Choroid plexus epithelial cell (primary cell): ENCODE measurements at regions not wholly inside any gene's neighbourhood (a gene's known extent, or its start where the extent isn't known, plus 50 kb on each side); places are given as distances from the start of the nearest gene placed in this dataset.
"Not testable (repeated sequence)": the region's sequence is repeated elsewhere in the genome, so short reads cannot be mapped to it uniquely, and the experiment has no call there.

Experiments
- DNase-seq: peaks from one replicate; pipeline ENCODE4 v3.0.0-alpha.2; 2010; ENCODE audit warnings: low read depth
- H3K4me3 ChIP-seq: 2 replicates; pipeline ENCODE4 v1.5.1; 2011; ENCODE audit warnings: low read depth, mild to moderate bottlenecking, control low read depth, low read length, moderate library complexity
- TF ChIP-seq, protein P1 (sequence below): conservative IDR thresholded peaks from 2 replicates; pipeline ENCODE4 v1.5.1; 2011; ENCODE audit warnings: low read depth, mild to moderate bottlenecking, control low read depth, inconsistent platforms, low read length, moderate library complexity

DNA sequence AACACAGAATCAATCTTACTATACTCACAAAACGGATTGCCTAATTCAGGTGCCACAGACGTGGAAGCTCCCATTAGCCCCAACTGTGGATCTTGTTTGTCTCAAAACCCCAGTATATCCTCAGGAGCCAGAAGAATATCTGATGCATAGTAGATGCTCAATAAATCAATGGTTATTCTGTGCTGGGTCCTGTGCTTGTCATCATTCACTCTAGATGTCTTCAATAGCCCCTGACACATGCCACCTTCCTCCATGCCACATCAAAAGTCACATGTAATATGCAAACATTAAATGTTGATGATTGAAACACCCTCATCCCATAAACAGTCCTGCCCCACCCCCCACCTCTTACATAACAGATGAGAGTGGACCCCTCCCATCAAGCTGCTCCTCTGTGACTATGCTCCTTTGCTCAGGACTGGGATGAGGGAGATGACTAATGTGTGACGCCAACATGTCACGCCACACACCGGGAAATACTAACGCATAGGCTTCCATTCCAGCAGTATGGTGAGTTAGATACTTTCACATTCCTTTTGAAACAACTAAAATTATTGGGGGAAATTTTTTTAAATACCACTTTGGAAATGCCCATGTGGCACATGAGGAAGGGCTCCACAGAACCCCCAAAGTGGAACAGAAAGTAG lies 267.6 kb upstream of the SDK2 start:
- no peak overlapping the region for H3K4me3 ChIP-seq
- TF ChIP-seq, protein P1, sequence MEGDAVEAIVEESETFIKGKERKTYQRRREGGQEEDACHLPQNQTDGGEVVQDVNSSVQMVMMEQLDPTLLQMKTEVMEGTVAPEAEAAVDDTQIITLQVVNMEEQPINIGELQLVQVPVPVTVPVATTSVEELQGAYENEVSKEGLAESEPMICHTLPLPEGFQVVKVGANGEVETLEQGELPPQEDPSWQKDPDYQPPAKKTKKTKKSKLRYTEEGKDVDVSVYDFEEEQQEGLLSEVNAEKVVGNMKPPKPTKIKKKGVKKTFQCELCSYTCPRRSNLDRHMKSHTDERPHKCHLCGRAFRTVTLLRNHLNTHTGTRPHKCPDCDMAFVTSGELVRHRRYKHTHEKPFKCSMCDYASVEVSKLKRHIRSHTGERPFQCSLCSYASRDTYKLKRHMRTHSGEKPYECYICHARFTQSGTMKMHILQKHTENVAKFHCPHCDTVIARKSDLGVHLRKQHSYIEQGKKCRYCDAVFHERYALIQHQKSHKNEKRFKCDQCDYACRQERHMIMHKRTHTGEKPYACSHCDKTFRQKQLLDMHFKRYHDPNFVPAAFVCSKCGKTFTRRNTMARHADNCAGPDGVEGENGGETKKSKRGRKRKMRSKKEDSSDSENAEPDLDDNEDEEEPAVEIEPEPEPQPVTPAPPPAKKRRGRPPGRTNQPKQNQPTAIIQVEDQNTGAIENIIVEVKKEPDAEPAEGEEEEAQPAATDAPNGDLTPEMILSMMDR: no peak
- DNase-seq: no peak

DNA sequence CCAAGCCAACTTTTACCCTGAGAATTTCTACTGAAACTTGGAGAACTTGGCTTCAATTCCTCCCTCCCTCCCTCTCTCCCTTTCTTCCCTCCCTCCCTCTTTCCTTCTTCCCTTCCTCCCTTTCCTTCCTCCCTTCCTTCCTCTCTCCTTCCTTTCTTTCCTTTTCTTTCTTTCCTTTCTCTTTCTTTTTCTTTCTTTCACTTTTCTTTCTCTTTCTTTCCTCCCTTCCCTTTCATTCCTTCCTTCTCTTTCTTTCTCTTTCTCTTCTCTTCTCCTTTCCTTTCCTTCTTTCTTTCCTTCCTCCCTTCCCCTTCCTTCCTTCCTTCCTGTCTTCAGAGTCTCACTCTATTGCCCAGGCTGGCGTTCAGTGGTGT lies 268.1 kb upstream of the SDK2 start:
- TF ChIP-seq, protein P1: no peak

DNA sequence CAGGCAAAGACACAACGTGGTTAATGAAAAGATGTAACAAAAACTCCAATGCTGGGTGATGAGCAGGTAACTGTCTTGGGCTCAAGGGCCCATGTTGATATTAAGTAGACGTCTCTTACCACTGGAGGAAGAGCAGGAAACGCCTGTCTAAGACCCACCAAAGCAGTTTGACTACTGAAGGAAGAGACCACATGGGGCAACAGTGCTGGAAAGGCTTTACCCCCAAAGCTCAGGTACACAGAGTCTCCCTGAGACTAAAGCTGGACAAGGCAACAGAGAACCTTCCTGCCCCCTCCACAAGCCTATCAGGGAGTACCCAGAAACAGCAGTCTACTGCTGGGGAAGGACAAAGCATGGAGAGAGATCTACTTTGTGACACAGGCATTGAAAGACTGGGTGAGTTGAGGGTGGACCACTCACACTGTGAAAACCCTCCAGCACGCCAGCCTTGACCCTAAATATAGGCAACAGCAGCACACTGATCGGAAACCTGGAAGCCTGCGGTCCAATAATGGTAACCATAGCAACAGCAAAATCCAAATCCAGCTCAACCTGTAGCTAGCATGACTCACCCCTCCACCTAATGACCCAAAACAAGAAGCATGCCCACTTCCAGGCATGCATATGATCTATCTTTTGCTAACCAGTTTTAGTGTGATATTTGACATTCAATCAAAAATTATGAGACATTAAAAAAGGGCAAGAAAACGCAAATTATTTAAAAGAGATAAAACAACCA lies 270.5 kb upstream of the SDK2 start:
- H3K4me3 ChIP-seq: no peak overlapping the region
- TF ChIP-seq, protein P1: no peak
- no peak for DNase-seq

More for the DNA sequence above, 268.1 kb upstream of the SDK2 start:
- H3K4me3 ChIP-seq: no peak overlapping the region
- DNase-seq: no peak

DNA sequence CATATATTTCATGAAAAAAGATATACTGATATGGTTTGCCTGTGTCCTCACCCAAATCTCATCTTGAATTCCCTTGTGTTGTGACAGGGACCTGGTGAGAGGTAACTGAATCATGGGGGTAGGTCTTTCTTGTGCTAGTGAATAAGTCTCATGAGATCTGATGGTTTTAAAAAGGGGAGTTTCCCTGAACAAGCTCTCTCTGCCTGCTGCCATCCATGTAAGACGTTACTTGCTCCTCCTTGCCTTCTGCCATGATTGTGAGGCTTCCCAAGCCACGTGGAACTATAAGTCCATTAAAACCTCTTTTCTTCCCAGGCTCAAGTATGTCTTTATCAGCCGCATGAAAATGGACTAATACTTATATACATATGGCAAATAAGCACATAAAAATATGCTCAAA lies 274.8 kb upstream of the SDK2 start:
- not testable (repeated sequence) for H3K4me3 ChIP-seq, DNase-seq

DNA sequence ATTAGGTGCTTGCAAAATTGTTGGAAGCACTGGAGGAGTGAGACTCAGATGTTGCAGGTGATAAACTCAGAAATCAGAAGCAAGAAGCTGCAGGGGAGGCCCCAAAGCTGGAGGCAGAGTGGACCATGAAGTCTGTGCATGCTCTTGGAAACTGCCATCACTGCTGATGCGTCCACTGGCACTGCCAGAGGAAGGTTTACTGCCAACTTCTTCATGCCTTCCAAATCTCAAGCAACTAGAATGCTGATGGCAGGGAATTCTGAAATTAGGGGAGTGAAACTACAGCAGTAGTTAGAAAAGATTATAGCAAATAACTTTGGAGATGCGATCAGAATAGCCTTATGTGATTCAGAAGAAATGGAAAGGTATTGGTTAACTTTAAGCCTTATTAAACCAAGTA lies 277.1 kb upstream of the SDK2 start:
- TF ChIP-seq, protein P1: no peak
- no peak for DNase-seq
- H3K4me3 ChIP-seq: no peak overlapping the region

DNA sequence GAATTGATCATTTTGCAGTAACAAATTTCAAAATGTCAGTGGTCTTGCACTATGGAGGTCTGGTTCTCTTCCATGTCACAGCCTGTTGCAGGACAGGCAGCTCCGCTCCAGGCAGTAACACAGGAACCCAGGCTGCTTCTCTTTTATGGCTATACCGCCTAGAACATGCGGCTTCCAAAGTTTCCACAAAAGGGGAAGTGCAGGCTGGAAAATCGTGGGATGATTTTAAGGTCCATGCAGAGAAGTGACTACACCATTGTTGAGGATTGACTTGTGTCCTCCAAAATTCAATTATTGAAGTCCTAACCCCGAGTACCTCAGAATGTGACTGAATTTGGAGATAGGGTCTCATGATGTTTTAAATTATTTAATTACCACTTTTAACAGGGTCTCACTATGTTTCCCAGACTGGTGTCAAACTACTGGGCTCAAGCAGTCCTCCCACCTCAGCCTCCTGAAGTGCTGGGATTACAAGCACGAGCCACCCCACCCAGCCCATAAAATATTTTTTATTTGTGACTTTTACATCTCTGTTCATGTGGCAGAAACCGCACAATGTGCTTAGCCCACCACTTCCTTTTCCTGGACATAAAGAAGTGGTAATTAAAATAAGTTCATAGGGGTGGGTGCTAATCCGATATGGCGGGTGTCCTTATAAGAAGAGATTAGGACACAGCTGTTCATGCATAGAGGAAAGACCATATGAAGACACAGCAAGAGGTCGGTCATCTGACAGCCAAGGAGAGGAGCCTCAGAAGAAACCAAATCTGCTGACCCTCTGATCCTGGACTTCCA lies 279.2 kb upstream of the RPL38 start:
- H3K4me3 ChIP-seq: no peak overlapping the region
- DNase-seq: no peak

DNA sequence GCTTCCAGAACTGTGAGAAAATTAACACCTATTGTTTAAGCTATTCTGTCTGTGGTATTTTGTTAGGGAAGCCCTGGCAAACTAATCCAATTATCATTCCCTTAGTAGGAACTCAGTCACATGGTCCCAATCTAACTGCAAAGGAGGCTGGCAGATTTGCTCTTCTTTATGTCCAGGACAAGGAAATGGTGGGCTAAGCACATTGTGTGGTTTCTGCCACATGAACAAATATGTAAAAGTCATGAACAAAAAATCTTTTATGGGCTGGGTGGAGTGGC lies 278.6 kb upstream of the RPL38 start:
- no peak overlapping the region for H3K4me3 ChIP-seq
- DNase-seq: no peak
- TF ChIP-seq, protein P1: no peak

More for the DNA sequence above, 279.2 kb upstream of the RPL38 start:
- TF ChIP-seq, protein P1: no peak
